Globus pallidus (tissue), 1 donor: ENCODE measurements at regions not wholly inside any gene's neighbourhood (a gene's known extent, or its start where the extent isn't known, plus 50 kb on each side); places are given as distances from the start of the nearest gene placed in this dataset.
"Not testable (repeated sequence)": the region's sequence is repeated elsewhere in the genome, so short reads cannot be mapped to it uniquely, and the experiment has no call there.

Experiments
- DNase-seq: peaks from one replicate; pipeline ENCODE4 v3.0.0-alpha.2; 2015; ENCODE audit warnings: low spot score

DNA sequence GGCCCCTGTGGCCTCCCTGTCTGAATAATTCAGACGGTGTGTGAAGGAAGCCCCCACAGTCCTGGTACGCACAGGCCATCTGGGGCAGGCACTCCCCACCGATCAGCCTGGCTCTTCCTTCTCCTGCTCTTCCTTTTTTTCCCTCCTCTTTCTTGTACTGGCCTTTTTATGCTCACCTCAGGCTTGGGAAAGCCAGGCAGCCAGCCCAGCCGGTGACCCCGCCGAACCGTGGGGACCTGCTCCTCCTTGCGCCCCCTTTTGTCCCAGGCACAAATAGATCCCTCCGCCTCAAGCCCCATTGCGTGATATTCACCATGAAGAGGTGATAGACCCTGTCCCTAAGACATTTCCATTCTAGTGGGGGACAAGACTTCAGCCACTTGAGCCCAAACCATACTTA, 80.2 kb upstream of the BRD7 start:
- no peak for DNase-seq

DNA sequence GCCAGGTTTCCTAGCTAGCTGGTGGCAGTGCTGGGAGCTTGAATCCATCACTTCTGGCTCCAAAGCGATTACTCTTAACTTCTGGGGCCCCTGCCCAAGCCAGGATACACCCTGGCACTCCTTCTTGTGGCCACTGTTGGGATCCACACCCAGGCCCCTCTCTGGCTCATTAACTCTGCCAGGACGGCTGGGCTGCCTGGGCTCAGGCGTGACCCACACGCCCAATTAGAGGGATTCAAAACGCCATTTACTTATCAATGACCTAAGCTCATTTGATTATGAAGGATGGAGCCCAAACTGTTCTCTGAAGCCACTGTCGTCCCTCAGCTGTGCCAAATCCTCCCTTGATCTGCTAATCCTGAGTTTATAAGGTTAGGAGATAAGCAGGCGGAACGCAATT, 79.7 kb upstream of the BRD7 start:
- no peak for DNase-seq

DNA sequence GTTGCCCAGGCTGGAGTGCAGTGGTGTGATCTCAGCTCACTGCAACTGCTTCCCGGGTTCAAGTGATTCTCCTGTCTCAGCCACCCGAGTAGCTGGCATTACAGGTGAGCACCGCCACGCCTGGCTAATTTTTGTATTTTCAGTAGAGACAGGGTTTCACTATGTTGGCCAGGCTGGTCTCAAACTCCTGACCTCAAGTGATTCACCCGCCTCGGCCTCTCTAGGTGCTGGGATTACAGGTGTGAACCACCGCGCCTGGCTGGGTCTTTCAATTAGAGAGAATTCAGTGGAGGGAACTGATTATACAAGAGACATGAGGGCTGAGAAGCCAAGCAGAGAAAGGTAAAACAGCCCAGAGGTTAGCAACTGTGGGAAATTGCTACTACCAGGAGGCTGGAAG, 78.6 kb upstream of the BRD7 start:
- not testable (repeated sequence) for DNase-seq

DNA sequence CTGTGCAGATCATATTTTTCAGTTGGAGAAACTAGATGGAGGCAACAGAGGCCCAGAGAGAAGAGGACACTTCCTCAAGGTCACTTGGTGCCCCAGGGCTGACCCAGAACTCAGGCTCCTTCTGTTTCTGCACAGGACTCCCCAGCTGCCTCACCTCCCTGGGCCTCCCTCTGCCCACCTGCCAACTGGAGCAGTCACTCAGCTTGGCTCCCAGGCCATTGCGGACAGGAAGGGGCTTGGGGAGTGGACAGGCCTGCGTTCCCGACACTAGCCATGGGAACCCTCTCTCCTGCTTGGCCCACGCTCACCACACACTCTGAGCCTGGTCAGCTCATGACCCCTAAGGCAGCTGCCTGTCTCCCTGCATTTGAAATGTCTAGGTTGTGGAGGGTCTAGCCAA, 78.1 kb upstream of the BRD7 start:
- no peak for DNase-seq

DNA sequence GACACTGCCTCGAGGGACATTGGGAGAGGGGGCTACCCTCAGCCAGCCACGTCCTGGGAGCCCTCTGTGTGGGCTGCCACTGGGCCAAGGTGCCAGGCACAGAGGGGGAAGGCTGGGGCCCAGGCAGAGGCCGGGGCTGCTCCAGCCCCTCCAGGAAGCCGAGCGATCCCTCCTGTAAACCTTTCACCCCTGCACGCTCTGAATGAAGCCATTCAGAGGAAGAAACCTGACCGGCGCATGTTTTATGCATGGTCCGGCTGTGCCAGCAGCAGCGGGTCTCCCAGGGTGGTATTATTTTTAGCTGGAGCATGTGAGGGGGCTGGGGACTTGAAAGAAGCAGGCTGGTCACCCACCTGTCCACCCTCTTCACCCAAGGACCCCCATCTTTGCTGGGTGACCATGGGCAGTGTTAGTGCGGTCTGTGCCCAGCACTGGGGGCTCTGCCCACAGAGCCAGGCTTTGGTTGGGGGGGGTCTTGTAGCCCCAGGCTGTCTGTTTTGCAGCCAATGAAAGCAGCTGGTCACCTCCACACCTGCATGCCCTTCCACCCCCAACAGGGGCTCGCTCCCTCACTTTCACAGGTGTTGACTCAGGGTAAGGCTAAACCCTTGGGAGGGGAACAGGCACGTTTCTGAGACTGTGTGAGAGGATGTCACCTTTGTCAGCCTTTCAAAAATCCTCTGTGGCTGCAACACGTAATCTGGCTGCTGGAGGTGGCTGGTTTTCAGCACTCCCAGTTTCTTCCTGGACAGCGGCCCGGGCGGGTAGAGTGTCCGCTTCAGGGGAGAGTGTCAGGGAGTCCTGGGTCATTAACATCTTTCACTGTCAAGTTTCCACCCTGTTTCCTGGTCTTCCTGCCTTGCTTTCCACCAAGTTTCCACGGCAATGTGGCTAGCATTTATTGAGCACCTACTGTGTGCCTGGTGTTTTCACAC, 77.1 kb upstream of the BRD7 start:
- DNase-seq = no peak

DNA sequence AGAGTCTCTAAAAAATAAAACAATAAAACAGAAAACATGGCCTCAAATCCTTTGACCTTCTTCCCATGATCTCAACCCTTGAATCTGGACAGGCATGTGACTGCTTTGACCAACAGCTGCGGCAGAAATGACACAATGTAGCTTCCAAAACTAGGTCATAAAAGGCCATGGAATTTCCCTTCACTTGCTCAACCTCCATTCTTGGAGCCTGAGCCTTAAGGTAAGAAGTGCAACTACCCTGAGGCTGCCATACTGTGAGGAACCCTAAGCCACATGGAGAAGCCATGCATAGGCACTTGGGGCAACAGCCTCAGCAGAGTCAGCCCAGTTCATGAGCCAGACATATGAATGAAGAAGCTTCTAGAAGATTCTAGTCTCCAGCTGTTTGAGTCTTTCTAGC, 75.7 kb upstream of the BRD7 start:
- no peak for DNase-seq

DNA sequence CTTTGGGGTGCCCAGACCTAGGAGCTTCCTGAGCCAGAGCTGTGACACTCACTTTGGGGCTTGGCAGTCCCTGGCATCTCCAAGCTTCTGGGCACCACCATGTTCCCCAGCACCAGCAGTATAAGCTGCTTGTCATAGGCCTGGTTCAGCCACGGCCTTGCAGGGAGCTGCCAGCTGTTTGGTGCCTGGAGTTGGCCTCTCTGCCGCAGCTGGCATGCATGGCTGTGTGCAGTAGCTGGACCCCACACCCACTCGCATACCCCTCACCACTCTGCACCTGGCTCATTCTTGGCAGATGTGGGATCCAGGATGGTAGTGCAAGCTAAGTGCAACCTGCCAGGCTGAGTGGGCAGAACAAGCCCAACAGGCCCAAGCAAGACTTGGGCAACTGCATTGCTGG, 73.4 kb upstream of the BRD7 start:
- no peak for DNase-seq

DNA sequence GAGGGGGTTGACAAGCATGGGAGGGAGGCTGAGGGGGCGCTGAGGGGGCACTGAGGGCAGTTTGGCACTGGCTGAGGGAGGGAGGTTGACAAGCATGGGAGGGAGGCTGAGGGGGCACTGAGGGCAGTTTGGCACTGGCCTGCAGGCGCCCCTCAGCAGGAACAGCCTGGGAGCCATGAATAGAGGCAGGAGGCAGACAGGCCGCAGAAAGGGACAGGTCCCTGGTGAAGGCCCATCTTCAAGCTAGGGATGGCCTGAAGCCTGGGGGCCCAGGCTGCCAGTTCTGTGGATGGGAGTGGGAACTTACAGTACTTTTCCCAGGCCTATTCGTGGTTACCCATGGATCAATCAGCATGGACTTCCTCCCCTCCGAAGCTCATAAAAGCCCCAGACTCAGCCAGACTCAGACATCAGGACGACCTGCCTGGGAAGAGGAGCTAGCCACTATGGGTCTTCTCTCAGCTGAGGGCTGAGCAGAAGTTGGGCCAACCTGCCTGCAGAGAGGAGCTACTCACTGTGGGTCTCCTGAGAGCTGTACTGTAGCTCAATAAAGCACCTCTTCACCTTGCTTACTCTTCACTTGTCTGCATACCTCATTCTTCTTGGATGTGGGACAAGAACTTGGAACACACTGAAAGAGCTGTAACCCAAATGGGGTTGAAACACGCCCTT, 72.8 kb upstream of the BRD7 start:
- DNase-seq = no peak

DNA sequence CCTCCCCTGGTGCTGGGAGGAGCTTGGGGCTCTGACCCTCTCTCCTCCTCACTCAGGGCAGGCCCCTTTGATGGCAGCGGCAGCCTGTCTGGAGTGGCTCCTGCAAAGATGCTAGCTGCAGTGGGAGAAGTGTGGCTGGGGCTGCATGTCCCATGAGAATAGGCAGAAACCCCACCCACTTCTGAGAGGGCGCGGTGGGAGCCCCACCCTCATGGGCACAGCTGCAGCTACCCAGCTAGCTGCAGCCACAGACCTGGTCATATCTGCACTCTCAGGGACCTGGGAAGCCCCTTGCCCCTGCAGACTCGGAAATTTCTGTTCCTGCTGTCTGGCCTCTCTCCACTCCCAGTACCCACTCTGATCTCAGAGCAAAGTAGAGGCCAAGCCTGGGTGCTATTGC, 72.2 kb upstream of the BRD7 start:
- no peak for DNase-seq

DNA sequence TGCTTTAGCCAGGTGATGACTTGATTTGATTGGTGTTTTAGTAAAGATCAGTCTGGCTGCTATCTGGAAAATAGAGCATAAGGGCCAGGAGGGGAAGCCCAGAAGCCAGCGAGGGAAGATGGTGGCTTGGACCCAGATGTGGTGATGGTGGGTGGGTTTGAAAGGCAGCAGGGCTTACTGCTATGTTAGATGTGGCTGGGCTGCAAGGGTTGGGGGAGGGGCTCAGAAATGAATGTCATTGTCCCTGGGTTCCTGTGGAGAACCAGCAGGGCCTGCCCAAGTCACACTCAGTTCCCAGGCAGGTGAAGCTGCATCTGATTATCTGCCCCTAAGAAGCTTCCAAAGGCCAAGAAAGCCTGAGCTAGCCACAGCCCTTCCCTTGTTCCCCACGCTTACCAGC, 71.7 kb upstream of the BRD7 start:
- no peak for DNase-seq

DNA sequence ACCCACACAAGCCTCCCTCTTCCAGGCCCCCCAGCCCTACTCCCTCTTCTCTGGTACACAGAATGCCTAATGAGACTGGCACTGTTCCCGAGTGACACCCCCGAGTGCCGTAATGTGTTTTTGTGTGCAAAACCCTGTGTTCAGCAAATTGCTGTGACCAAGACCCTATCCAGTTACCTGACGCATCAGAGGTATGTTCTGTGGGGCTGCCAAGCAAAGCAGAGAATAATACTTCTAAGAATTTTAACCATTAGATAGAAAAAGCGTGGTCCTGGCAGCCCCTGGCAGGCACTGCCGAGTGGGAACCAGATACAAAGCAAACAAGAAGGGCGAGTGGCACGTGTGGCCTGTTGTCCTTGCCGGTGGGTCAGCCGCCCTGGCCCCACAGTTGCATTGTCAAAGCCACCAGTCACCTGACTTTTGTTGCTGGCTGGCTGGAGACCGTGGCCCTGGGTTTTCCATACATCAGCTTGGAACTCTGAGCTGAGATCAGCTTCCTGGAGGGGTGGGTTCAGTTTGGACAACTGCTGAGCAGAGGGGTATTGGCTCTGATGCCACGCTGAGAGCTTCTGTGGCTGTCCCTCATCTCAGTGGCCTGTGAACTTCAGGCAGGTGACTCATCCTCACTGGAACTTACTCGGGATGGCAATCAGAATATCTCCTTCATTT, 69.1 kb upstream of the BRD7 start:
- DNase-seq = no peak

DNA sequence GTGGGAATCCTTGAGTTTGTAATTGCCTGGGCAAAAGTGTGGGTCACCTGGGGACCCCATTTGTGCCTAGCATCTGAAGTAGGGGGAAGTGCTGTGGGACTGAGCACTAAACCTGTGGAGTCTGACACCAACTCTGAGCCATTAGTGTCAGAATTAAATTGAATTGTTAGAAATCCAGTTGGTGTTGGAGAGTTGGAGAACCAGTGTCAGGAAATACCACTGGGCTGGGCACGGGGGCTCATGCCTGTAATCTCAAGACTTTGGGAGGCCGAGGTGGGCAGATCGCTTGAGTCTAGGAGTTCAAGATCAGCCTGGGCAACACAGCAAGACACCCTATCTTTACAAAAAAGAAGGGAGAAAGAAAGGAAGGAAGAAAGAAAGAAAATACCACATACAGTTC, 67.5 kb upstream of the BRD7 start:
- no peak for DNase-seq

DNA sequence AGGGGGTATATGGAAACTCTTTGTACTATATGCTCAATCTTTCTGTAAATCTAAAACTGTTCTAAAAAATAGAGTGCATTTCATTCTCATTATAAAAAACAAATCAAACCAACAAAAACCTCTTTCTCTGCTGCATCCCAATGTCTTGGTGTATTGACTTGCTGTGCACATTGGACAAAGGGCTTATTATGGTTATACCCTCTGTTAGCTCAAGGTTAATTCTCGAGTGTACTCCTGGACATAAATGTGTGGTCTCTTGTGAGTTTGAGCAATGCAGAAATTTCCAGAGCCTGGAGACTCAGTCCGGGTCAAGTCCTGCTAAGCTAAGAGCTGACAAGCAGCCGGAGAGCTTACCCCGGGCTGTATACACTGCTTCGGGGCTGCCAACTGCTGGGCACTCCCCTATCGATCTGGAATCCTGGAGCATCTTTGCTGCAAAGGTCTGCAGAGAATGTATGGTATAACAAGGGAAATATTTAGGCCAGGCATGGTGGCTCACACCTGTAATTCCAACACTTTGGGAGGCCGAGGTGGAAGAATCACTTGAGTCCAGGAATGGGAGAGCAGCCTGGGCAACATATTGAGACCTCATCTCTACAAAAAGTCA, 66.2 kb upstream of the BRD7 start:
- peak; percentile 33 for DNase-seq

DNA sequence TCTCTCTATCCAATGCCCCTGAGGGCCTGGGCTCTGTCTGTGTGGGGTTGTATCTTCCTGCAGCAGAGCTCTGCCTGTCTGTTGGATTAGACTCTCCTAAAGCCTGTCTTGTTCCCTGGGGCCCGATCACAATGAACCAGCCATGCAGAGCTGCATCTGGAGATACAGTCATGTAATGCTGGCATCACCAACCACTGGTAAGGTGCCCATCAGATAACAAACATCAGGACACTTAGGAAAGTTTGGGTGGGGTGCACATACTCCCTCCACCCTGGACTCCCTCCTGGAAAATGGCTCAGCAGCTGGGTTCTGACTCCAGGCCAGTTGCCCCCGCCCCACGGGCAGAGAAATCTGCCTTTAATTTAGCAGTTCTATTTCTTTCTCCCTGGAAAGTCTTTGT, 61.3 kb upstream of the BRD7 start:
- DNase-seq = no peak

DNA sequence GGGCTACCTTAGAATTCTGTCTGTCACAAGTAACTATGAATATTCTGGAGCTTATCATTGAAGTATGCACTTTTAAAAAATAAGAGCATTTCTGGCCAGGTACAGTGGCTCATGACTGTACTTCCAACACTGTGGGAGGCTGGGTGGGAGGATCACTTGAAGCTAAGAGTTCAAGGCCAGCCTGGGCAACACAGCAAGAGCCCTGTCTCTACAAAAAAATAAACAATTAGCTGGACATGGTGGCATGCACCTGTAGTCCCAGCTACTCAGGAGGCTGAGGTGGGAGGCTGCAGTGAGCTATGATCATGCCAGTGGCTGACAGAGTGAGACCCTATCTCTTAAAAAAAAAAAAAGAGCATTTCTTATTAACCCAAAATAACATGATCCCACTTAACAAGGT, 60.0 kb upstream of the BRD7 start:
- no peak for DNase-seq

DNA sequence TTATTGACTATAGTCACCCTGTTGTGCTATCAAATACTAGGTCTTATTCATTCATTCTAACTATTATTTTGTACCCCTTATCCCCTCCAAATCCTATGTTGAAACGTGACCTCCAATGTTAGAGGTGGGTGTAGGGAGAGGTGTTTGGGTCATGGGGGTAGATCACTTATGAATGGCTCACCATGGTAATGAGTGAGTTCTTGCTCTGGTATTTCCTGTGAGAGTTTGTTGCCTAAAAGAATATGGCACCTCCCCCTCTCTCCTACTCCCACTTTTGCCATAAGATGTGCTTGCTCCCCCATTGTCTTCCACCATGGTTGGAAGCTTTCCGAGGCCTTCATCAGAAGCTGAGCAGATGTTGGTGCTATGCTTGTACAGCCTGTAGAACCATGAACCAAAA, 59.3 kb upstream of the BRD7 start:
- DNase-seq = no peak

DNA sequence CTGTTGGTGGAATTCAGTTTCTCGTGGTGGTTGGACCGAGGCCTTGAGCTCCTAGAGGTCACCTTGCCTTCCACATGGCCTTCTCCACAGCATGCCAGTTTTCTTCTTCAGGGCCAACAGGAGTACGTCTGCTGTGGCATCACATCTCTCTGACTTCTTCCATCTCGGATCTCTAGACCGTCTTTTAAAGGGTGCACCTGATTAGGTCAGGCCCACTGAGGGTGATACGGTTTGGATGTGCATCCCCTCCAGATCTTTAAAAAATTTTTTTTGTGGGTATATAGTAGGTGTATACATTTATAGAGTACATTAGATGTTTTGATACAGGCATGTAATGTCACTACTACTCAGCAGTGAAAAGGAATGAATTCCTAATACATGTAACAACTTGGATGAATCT, 58.3 kb upstream of the BRD7 start:
- no peak for DNase-seq

DNA sequence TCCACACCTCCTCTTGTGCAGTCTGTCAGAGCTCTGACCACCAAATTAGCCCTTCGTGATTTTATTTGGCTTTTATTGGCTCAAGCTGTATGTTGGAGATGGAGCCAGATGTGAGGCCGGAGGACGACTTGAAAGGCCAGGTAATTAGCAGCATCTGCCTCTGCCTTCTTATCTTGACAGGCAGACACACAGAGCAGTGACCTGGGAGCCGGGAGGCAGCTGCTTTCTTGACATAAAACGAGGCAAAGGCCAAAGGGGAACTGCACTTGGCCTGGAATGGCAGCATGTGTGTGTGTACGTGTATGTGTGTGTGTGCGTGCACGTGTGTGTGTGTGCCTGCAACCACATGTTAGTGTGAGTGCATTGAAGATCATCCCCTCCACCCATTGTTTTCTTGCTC, 56.9 kb upstream of the BRD7 start:
- no peak for DNase-seq

DNA sequence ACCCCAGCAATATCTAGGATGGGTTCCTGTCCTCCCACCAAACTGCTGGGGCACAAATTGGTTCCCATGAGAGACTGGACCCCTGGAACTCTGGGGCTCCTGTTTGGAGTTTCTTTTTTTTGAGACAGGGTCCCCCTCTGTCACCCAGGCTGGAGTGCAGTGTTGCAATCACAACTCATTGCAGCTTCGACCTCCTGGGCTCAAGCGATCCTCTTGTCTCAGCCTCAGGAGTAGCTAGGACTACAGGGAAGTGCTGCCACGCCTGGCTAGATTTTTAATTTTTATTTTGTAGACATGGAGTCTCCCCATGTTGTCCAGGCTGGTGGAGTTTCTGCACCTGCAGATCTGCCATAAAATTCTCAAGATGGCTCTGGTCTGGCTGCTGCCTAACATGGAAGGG, 56.3 kb upstream of the BRD7 start:
- no peak for DNase-seq

DNA sequence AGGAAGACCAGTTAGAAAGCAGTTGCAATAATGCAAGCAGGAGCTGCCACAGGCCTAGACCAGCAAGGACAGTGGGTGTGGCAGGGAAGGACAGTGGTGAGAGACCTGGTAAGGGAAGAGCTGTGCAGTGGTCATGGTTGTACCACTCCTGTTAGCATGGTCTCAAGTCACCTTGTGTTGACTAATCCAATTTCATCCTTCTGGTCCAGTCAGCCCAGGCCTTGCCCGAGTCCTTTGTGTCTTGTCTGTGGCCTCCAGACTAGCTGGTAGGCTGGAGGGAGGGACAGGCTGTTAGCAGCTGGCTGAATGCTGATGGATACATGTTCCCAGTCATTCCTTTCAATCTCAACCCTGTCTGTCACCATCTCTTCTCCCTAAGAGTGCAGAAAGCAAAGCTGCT, 54.1 kb upstream of the BRD7 start:
- DNase-seq = no peak

DNA sequence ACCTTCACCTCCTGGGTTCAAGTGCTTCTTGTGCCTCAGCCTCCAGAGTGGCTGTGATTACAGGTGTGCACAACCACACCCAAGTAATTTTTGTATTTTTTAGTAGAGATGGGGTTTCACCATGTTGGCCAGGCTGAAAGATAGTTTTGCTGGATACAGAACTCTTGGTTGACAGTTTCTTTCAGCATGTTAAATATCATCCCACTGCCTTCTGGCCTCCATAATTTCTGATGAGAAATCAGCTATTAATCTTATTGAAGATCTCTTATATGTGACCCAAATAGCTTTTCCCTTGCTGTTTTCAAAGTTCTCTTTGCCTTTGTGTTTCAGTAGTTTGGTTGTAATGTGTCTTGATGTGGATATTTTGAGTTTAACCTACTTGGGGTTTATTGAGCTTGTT, 50.3 kb upstream of the BRD7 start:
- no peak for DNase-seq
